Testis (tissue), 2 donors: ENCODE measurements at regions not wholly inside any gene's neighbourhood (a gene's known extent, or its start where the extent isn't known, plus 50 kb on each side); places are given as distances from the start of the nearest gene placed in this dataset.
A peak's percentile ranks its signal among the peaks of the same experiment; 100 is the strongest.
"Not testable (repeated sequence)": the region's sequence is repeated elsewhere in the genome, so short reads cannot be mapped to it uniquely, and the experiment has no call there.

Source experiments
- DNase-seq: peaks from one replicate; pipeline ENCODE4 v3.0.0-alpha.2; 2019
- H3K27ac ChIP-seq, 2 donors: fragments of 200-600 bp; sonication (generic); one replicate each; pipeline ENCODE4 v1.5.1; 2019
- H3K27me3 ChIP-seq: fragments of 200-600 bp; sonication (generic); one replicate; pipeline ENCODE4 v1.5.1; 2019
- H3K36me3 ChIP-seq: fragments of 200-600 bp; sonication (generic); one replicate; pipeline ENCODE4 v1.5.1; 2017; ENCODE audit warnings: low read depth; ENCODE audit errors: missing control alignments
- H3K4me1 ChIP-seq: fragments of 200-600 bp; sonication (generic); one replicate; pipeline ENCODE4 v1.5.1; 2019
- H3K4me3 ChIP-seq, 2 donors: fragments of 200-600 bp; sonication (generic); one replicate each; pipeline ENCODE4 v1.5.1; 2017 to 2019
- H3K9me3 ChIP-seq: fragments of 200-600 bp; sonication (generic); one replicate; pipeline ENCODE4 v1.5.1; 2017
- POLR2A ChIP-seq: fragments of 450-650 bp; IDR thresholded peaks from one replicate; pipeline ENCODE4 v1.6.1; 2017; ENCODE audit warnings: antibody characterized with exemption, mild to moderate bottlenecking, moderate library complexity
- WGBS, 2 donors: methylation state at CpG; one replicate each; pipeline ENCODE4 v1.1.5; 2018; 5-methylcytosine and 5-hydroxymethylcytosine counted together
- intact Hi-C: fragments of 100-400 bp; cut with DNase I; formaldehyde crosslinking; loops from one replicate; pipeline ENCODE4 v1.15.1; 2023; ENCODE audit warnings: low total_unique reads
- TF ChIP-seq, protein P1 (sequence below), 3 experiments: fragments of 450-650 bp in 2 of 3; fragments of 200-600 bp in 1 of 3; sonication (generic) in 1 of 3; IDR thresholded peaks; one replicate each; pipeline ENCODE4 v1.5.1; 2016 to 2019; ENCODE audit warnings: antibody characterized with exemption in 3 of 3, mild to moderate bottlenecking in 2 of 3, moderate library complexity in 1 of 3

DNA sequence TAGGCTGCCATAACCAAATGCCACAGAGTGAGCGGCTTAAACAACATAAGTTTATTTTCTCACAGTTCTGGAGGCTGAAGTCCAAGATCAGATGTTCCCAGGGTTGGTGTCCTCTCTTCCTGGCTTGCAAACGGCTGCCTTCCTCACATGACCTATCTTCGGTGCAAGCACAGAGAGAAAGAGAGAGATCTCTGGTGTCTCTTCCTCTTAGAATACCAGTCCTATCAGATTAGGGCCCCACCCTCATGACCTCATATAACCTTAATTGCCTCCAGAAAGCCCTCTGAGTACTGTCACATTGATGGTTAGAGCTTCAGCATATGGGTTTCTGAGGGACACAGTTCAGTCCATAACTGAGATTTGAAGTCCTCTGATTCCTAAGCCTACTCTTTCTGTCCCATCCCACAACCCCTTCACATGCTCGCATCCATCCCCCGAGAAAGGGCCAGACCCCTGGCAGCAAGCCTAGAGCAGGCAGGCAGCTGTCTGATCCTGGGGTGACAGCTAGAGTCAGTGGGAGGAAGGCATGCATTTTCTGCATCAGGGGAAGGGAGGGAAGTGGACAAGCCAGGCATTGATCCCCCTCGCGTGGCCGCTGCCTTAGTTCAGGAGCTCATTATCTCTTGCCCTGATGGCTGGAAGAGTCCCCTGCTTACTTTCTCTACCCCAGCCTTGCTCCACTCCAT is 114.1 kb downstream of the FAR1 start:
- no peaks in the 10 kb centered on the region for H3K4me1 ChIP-seq
- 42 to 60% methylated on average over 8 of the region's 8 CpGs for WGBS, 2 donors
- TF ChIP-seq POLR2A, result no peak
- TF ChIP-seq, protein P1, sequence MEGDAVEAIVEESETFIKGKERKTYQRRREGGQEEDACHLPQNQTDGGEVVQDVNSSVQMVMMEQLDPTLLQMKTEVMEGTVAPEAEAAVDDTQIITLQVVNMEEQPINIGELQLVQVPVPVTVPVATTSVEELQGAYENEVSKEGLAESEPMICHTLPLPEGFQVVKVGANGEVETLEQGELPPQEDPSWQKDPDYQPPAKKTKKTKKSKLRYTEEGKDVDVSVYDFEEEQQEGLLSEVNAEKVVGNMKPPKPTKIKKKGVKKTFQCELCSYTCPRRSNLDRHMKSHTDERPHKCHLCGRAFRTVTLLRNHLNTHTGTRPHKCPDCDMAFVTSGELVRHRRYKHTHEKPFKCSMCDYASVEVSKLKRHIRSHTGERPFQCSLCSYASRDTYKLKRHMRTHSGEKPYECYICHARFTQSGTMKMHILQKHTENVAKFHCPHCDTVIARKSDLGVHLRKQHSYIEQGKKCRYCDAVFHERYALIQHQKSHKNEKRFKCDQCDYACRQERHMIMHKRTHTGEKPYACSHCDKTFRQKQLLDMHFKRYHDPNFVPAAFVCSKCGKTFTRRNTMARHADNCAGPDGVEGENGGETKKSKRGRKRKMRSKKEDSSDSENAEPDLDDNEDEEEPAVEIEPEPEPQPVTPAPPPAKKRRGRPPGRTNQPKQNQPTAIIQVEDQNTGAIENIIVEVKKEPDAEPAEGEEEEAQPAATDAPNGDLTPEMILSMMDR (IDR thresholded peaks at IDR 0.05), result no peak

DNA sequence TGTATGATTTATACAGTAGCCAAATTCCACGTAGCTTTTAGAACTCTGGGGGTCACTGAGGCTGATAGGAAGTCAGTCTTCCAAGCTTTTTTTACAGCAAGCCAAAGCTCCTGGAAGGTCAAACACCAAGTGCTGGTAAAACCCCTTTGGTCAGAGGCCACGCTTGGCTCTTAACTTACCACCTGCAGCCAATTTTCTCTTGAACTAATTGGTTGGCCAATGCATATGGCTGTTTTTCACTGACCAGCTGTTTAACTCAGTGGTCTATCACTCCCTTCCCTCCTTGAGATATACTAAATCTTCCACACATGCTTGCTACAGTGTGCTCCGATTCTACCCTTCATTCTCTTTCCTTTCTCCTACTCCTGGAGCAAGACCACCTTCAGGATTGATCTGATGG is 116.0 kb downstream of the FAR1 start:
- no peak for TF ChIP-seq POLR2A
- TF ChIP-seq, protein P1 (IDR thresholded peaks at IDR 0.05), result no peak
- Histone ChIP-seq H3K4me3 (no peak overlapping the region), H3K9me3 (no peaks in the 10 kb centered on the region), H3K27ac (no peak overlapping the region), H3K27me3 (no peaks in the 10 kb centered on the region), H3K4me1 (no peaks in the 10 kb centered on the region), H3K36me3 (no peaks in the 10 kb centered on the region)
- no peak for DNase-seq
- WGBS, 2 donors, result 70 to 78% methylated on average over 3 of the region's 3 CpGs
- intact Hi-C loops, result no loop called here

More for the DNA sequence above, 114.1 kb downstream of the FAR1 start:
- Histone ChIP-seq H3K27ac (no peak overlapping the region), H3K27me3 (no peaks in the 10 kb centered on the region), H3K4me3 (no peak overlapping the region), H3K9me3 (no peaks in the 10 kb centered on the region), H3K36me3 (no peaks in the 10 kb centered on the region)
- no peak for DNase-seq
- intact Hi-C loops, result no loop called here

DNA sequence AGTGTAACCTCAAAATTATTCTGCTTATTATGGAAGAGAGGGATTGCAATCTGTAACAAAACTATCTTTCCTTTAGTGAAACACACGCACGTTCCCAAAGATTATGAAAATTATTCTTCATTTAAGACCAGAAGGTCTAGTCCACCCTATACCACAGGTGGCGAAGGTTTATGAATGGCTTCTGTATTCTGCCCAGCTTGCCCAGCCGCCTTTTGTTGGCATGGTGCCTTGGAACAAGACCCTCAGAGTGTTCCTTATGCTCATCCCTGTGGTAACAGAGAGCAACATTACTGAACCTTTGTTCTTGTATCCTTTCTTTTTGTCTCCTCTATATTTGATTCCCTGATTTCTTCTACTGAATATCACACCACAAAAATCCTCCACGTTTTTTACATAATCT is 116.4 kb downstream of the FAR1 start:
- Histone ChIP-seq H3K27ac (no peak overlapping the region), H3K4me3 (no peak overlapping the region), H3K9me3 (no peaks in the 10 kb centered on the region), H3K27me3 (no peaks in the 10 kb centered on the region), H3K36me3 (no peaks in the 10 kb centered on the region), H3K4me1 (no peaks in the 10 kb centered on the region)
- TF ChIP-seq, protein P1 (IDR thresholded peaks at IDR 0.05), result no peak
- TF ChIP-seq POLR2A, result no peak
- intact Hi-C loops, result no loop called here
- WGBS, 2 donors, result 59 to 75% methylated on average over 5 of the region's 5 CpGs
- peak; percentile 69 for DNase-seq

DNA sequence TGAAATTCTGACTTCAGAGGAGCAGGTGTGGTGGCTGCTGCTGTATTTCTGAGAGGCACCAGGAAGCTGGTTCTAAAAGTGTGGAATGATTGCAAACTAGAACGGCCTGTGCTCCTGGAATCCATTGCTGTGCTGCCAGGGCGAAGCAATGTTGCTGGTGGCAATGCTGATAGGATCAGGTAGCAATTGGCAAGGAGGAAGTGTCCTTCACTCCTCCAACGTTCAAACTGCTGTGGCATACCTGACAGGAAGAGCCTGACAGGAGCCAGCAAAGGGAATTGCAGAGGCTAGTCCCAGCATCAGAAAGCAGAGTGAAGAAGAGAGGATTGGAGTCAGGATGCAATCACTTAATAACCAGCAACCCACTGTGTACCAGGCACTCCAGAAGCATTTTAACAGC is 118.2 kb downstream of the FAR1 start:
- Histone ChIP-seq H3K4me3 (no peak overlapping the region), H3K4me1 (no peaks in the 10 kb centered on the region), H3K27me3 (no peaks in the 10 kb centered on the region), H3K27ac (no peak overlapping the region), H3K9me3 (no peaks in the 10 kb centered on the region), H3K36me3 (no peaks in the 10 kb centered on the region)
- intact Hi-C loops, result no loop called here
- WGBS, 2 donors, result 45 to 78% methylated on average over 1 to 3 of the region's 3 CpGs
- DNase-seq, result no peak
- TF ChIP-seq, protein P1 (IDR thresholded peaks at IDR 0.05), result no peak
- no peak for TF ChIP-seq POLR2A

DNA sequence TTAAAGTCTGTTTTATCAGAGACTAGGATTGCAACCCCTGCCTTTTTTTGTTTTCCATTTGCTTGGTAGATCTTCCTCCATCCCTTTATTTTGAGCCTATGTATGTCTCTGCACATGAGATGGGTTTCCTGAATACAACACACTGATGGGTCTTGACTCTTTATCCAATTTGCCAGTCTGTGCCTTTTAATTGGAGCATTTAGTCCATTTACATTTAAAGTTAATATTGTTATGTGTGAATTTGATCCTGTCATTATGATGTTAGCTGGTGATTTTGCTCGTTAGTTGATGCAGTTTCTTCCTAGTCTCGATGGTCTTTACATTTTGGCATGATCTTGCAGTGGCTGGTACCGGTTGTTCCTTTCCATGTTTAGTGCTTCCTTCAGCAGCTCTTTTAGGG is 129.1 kb downstream of the FAR1 start:
- intact Hi-C loops, H3K9me3 ChIP-seq, DNase-seq, H3K27me3 ChIP-seq, H3K4me1 ChIP-seq, H3K36me3 ChIP-seq, H3K4me3 ChIP-seq, H3K27ac ChIP-seq: not testable (repeated sequence)
- WGBS, 2 donors, result 76 to 94% methylated on average over 3 of the region's 3 CpGs
